ENCODE measurements at regions not wholly inside any gene's neighbourhood (a gene's known extent, or its start where the extent isn't known, plus 50 kb on each side); places are given as distances from the start of the nearest gene placed in this dataset.

- H3K27me3 ChIP-seq = no peaks in the 10 kb centered on the region
- no peak overlapping the region for H3K27ac ChIP-seq
- no peaks in the 10 kb centered on the region for H3K9me3 ChIP-seq
- H3K4me1 ChIP-seq = no peaks in the 10 kb centered on the region
- DNase-seq = no peak
- no peak overlapping the region for H3K4me3 ChIP-seq
- H3K36me3 ChIP-seq = no peaks in the 10 kb centered on the region
- in situ Hi-C loops (cut with MboI; ENCODE audit: low sequenced_read_pairs in 4 of 4) = no loop called here
- no peak for ATAC-seq
- TF ChIP-seq POLR2A (IDR thresholded peaks at IDR 0.05) = no peak
- no peak for TF ChIP-seq CTCF (IDR thresholded peaks at IDR 0.05 in 4 of 5, conservative IDR thresholded peaks at IDR 0.05 in 1 of 5)
- intact Hi-C loops (cut with DNase I; ENCODE audit: low total_unique reads) = no loop called here
Observed at GRCh38 chr2:221167561-221167960, 404.5 kb downstream of the EPHA4 start.

DNA sequence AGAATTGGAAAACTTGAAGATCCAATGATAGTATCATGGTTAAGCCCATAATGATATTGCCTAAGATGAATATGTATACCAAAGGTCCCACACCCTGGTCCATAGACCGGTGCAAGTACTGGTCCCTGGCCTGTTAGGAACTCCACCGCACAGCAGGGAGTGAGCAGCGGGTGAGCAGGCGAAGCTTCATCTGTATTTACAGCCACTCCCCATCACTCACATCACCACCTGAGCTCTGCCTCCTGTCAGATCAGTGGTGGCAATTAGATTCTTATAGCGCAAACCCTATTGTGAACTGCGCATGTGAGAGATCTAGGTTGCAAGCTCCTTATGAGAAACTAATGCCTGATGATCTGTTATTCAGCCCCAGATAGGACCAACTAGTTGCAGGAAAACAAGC, 402.4 kb downstream of the EPHA4 start:
- in situ Hi-C loops (cut with MboI; ENCODE audit: low sequenced_read_pairs in 4 of 4) = no loop called here
- TF ChIP-seq POLR2A (IDR thresholded peaks at IDR 0.05) = no peak
- TF ChIP-seq CTCF (IDR thresholded peaks at IDR 0.05 in 4 of 5, conservative IDR thresholded peaks at IDR 0.05 in 1 of 5) = no peak
- no peak overlapping the region for H3K4me3 ChIP-seq

GRCh38 chr2:221170548-221170947, 401.6 kb downstream of the EPHA4 start:
- no peaks in the 10 kb centered on the region for H3K9me3 ChIP-seq
- no peak for ATAC-seq
- intact Hi-C loops (cut with DNase I; ENCODE audit: low total_unique reads) (no loop called here), in situ Hi-C loops (cut with MboI; ENCODE audit: low sequenced_read_pairs in 4 of 4) (no loop called here)
- H3K27me3 ChIP-seq = no peaks in the 10 kb centered on the region
- TF ChIP-seq CTCF (IDR thresholded peaks at IDR 0.05 in 4 of 5, conservative IDR thresholded peaks at IDR 0.05 in 1 of 5) = no peak
- TF ChIP-seq POLR2A (IDR thresholded peaks at IDR 0.05) = no peak
- H3K4me3 ChIP-seq = no peak overlapping the region
- H3K36me3 ChIP-seq = no peaks in the 10 kb centered on the region
- DNase-seq = no peak
- no peak overlapping the region for H3K27ac ChIP-seq
- no peaks in the 10 kb centered on the region for H3K4me1 ChIP-seq

More for the DNA sequence above, 402.4 kb downstream of the EPHA4 start:
- Histone ChIP-seq H3K27ac (no peak overlapping the region), H3K9me3 (no peaks in the 10 kb centered on the region), H3K4me1 (no peaks in the 10 kb centered on the region), H3K36me3 (no peaks in the 10 kb centered on the region), H3K27me3 (no peaks in the 10 kb centered on the region)
- ATAC-seq (no peak), DNase-seq (no peak)
- intact Hi-C loops (cut with DNase I; ENCODE audit: low total_unique reads) = no loop called here

- Histone ChIP-seq H3K36me3 (no peaks in the 10 kb centered on the region), H3K27me3 (no peaks in the 10 kb centered on the region), H3K9me3 (no peaks in the 10 kb centered on the region), H3K27ac (no peak overlapping the region), H3K4me3 (no peak overlapping the region), H3K4me1 (no peaks in the 10 kb centered on the region)
- DNase-seq (no peak), ATAC-seq (no peak)
- TF ChIP-seq CTCF (IDR thresholded peaks at IDR 0.05 in 4 of 5, conservative IDR thresholded peaks at IDR 0.05 in 1 of 5) = no peak
- no peak for TF ChIP-seq POLR2A (IDR thresholded peaks at IDR 0.05)
- intact Hi-C loops (cut with DNase I; ENCODE audit: low total_unique reads) (no loop called here), in situ Hi-C loops (cut with MboI; ENCODE audit: low sequenced_read_pairs in 4 of 4) (no loop called here)
Observed at GRCh38 chr2:221176667-221177066, 395.4 kb downstream of the EPHA4 start.

DNA sequence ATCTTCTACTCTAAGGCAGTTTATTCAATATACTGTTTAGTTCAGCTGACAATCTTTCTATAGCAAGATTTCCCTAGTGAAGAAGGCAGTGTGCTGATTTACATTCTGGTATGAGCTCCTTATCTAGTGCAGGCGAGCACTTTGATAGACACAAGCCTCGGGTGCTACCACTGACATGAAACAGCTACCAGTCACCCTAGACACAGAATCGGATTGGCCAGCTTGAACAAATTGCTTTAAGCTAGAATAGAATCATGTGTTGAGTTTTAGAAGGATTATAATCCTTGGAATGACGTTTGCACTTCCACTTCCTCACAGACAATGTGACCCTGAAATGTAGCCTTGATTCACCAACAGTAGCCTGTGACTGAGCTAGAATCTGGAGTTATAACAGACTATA, 394.0 kb downstream of the EPHA4 start:
- H3K27me3 ChIP-seq = no peaks in the 10 kb centered on the region
- DNase-seq = no peak
- TF ChIP-seq POLR2A (IDR thresholded peaks at IDR 0.05) = no peak
- H3K4me1 ChIP-seq = no peaks in the 10 kb centered on the region
- intact Hi-C loops (cut with DNase I; ENCODE audit: low total_unique reads) (no loop called here), in situ Hi-C loops (cut with MboI; ENCODE audit: low sequenced_read_pairs in 4 of 4) (no loop called here)
- no peak for ATAC-seq
- H3K36me3 ChIP-seq = no peaks in the 10 kb centered on the region
- H3K9me3 ChIP-seq = no peaks in the 10 kb centered on the region
- no peak overlapping the region for H3K4me3 ChIP-seq
- no peak overlapping the region for H3K27ac ChIP-seq

Data from gastrocnemius medialis (tissue), 4 donors.